ENCODE measurements at regions not wholly inside any gene's neighbourhood (a gene's known extent, or its start where the extent isn't known, plus 50 kb on each side); places are given as distances from the start of the nearest gene placed in this dataset.
"Not testable (repeated sequence)": the region's sequence is repeated elsewhere in the genome, so short reads cannot be mapped to it uniquely, and the experiment has no call there.

DNA sequence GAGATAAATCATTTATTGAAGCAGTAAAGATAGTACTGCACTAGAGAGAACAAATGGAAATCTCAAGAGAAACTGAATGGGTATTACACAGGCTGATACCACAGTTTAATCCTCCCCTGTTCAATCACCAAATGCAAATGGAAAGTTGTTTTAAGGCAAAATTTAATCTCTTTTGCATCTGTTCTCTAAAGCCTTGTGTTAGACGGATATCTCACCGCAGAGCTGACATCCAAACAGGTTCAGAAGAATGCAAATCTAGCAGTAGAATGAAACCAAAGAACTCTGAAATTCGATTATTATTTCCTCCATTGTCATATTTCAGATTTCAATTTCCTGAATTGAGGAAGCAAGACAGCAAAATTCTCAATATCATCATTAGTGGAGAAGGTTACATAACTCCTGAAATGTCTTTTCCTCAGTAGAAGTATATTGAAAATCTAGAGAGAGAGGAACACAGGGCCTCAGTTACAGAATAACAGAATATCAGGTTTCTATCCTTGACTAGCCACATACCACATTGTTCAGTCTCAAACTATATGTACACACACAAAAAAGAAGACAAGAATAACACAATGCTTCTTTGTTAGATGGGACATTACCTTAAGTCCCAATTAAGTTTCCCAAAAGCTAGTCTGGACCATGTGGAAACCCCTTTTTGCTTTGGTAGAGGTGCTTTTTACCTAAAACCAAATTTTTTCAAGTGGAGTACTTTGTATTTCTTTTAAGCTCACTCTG, 94.1 kb upstream of the BANK1 start:
- H3K79me2 ChIP-seq (ENCODE audit: low read length): no peaks in the 10 kb centered on the region
- no TSS peak for BruUV-seq (replicated peaks)
- POLR2A ChIA-PET (ENCODE audit: unreplicated experiment): no interaction called here
- CTCF ChIA-PET: interaction anchor here (0.6 kb wide), 1 partner anchor 126 kb away, joined by 4 read pairs; no protein-coding TSS in a partner anchor
- H3K4me3 ChIP-seq (ENCODE audit: low read length): no peak overlapping the region
- H3K9me2 ChIP-seq (replicated peaks; ENCODE audit: low read length): 0 out of 2 replicates have a peak, but pooled peaks cover under 1% of the 10 kb centered on the region
- H3K36me3 ChIP-seq (ENCODE audit: low read depth, low read length): no peaks in the 10 kb centered on the region
- ATAC-seq: no peak
- no peak overlapping the region for H2AFZ ChIP-seq (ENCODE audit: low read length)
- no peak overlapping the region for H3K4me2 ChIP-seq (ENCODE audit: low read length)
- intact Hi-C loops (cut with micrococcal nuclease): no loop called here
- TF ChIP-seq EZH2phosphoT487 (IDR thresholded peaks at IDR 0.05; ENCODE audit: borderline replicate concordance, low read length) (no peak), EZH2 (IDR thresholded peaks at IDR 0.05; ENCODE audit: low read length, unreplicated experiment) (no peak), CTCF (conservative IDR thresholded peaks at IDR 0.05; ENCODE audit: low read depth, low read length) (no peak)
- DNase-seq: no peak
- H3K27ac ChIP-seq (ENCODE audit: low read length): no peak overlapping the region
- H3K9me3 ChIP-seq (ENCODE audit: low read length): no peaks in the 10 kb centered on the region
- H3F3A ChIP-seq (ENCODE audit: low read length, unreplicated experiment): no peaks in the 10 kb centered on the region
- H4K20me1 ChIP-seq (ENCODE audit: low read length): no peaks in the 10 kb centered on the region
- no peak overlapping the region for H3K9ac ChIP-seq (ENCODE audit: low read length)
- H3K27me3 ChIP-seq (ENCODE audit: low read length): no peaks in the 10 kb centered on the region
- H3K4me1 ChIP-seq (ENCODE audit: insufficient read depth, low read length): peaks cover 16% of the 10 kb centered on the region; the same call in 1 of the 2 replicates

GRCh38 chr4:101695176-101695575, 95.4 kb upstream of the BANK1 start:
- no peaks in the 10 kb centered on the region for H3K36me3 ChIP-seq (ENCODE audit: low read depth, low read length)
- peaks cover 16% of the 10 kb centered on the region; the same call in 1 of the 2 replicates for H3K4me1 ChIP-seq (ENCODE audit: insufficient read depth, low read length)
- no peaks in the 10 kb centered on the region for H3K9me3 ChIP-seq (ENCODE audit: low read length)
- no peak for TF ChIP-seq EZH2phosphoT487 (IDR thresholded peaks at IDR 0.05; ENCODE audit: borderline replicate concordance, low read length)
- no peak for TF ChIP-seq EZH2 (IDR thresholded peaks at IDR 0.05; ENCODE audit: low read length, unreplicated experiment)
- TF ChIP-seq CTCF (conservative IDR thresholded peaks at IDR 0.05; ENCODE audit: low read depth, low read length): no peak
- ATAC-seq (no peak), DNase-seq (peak; percentile 40)
- BruUV-seq (replicated peaks): no TSS peak
- H3K9me2 ChIP-seq (replicated peaks; ENCODE audit: low read length): 0 out of 2 replicates have a peak, but pooled peaks cover 3% of the 10 kb centered on the region
- H3K27ac ChIP-seq (ENCODE audit: low read length): no peak overlapping the region
- no peak overlapping the region for H3K4me3 ChIP-seq (ENCODE audit: low read length)
- no peak overlapping the region for H3K9ac ChIP-seq (ENCODE audit: low read length)
- POLR2A ChIA-PET (ENCODE audit: unreplicated experiment): no interaction called here
- H2AFZ ChIP-seq (ENCODE audit: low read length): no peak overlapping the region
- CTCF ChIA-PET: no interaction called here
- intact Hi-C loops (cut with micrococcal nuclease): no loop called here
- H3F3A ChIP-seq (ENCODE audit: low read length, unreplicated experiment): no peaks in the 10 kb centered on the region
- H3K4me2 ChIP-seq (ENCODE audit: low read length): no peak overlapping the region
- no peaks in the 10 kb centered on the region for H3K27me3 ChIP-seq (ENCODE audit: low read length)
- H4K20me1 ChIP-seq (ENCODE audit: low read length): no peaks in the 10 kb centered on the region
- H3K79me2 ChIP-seq (ENCODE audit: low read length): no peaks in the 10 kb centered on the region

- H3K79me2 ChIP-seq (ENCODE audit: low read length); H3K9me3 ChIP-seq (ENCODE audit: low read length); H3F3A ChIP-seq (ENCODE audit: low read length, unreplicated experiment); CTCF ChIA-PET; H2AFZ ChIP-seq (ENCODE audit: low read length); H3K4me3 ChIP-seq (ENCODE audit: low read length); H3K27me3 ChIP-seq (ENCODE audit: low read length); BruUV-seq (replicated peaks); H3K36me3 ChIP-seq (ENCODE audit: low read depth, low read length); H3K9me2 ChIP-seq (replicated peaks; ENCODE audit: low read length); DNase-seq; H4K20me1 ChIP-seq (ENCODE audit: low read length); POLR2A ChIA-PET (ENCODE audit: unreplicated experiment); ATAC-seq: not testable (repeated sequence)
- H3K9ac ChIP-seq (ENCODE audit: low read length): peak overlapping the region; percentile 35; the same call in 1 of the 2 replicates
- peaks cover 16% of the 10 kb centered on the region; the same call in 1 of the 2 replicates for H3K4me1 ChIP-seq (ENCODE audit: insufficient read depth, low read length)
- H3K4me2 ChIP-seq (ENCODE audit: low read length): peak overlapping the region; percentile 26; the same call in 1 of the 2 replicates
- intact Hi-C loops (cut with micrococcal nuclease): loop anchor here (5.0 kb wide), 1 partner anchor 347 kb away; the partner anchor contains the start of gene PPP3CA
- H3K27ac ChIP-seq (ENCODE audit: low read length): peak overlapping the region; percentile 49
These were observed 96.1 kb upstream of the BANK1 start for GRCh38 chr4:101694403-101694802.

Data from PC-3 (cell line).